SK-N-SH (cell line): ENCODE measurements at regions not wholly inside any gene's neighbourhood (a gene's known extent, or its start where the extent isn't known, plus 50 kb on each side); places are given as distances from the start of the nearest gene placed in this dataset.

ENCODE experiments used
- CTCF ChIA-PET: fragments of 300-600, 350-600 bp; formaldehyde crosslinking; extraction: SDS; loops from one replicate; lab custom pipeline; 2021; lab: Yijun Ruan, JAX
- POLR2A ChIA-PET: fragments of 350-600 bp; sonication (Branson Sonifier 250); formaldehyde crosslinking; extraction: SDS; loops from one replicate; lab custom pipeline; 2020; ENCODE audit warnings: antibody characterized with exemption, inconsistent platforms; lab: Yijun Ruan, JAX
- DNase-seq: peaks from one replicate; pipeline ENCODE4 v3.0.0; 2012
- H2AFZ ChIP-seq: fragments of 200-600 bp; sonication (generic); 2 replicates; pipeline ENCODE4 v1.8.1; 2016; ENCODE audit warnings: antibody characterized with exemption, mild to moderate bottlenecking, low read depth
- H3F3A ChIP-seq: fragments of 200-600 bp; sonication (generic); replicated peaks from 2 replicates; pipeline ENCODE3; 2016; ENCODE audit warnings: antibody characterized with exemption, mild to moderate bottlenecking; ENCODE audit not compliant: insufficient read depth
- H3K27ac ChIP-seq, 2 experiments: fragments of 200-500 bp in 1 of 2; fragments of 200-600 bp in 1 of 2; sonication (Bioruptor generic) in 1 of 2; sonication (generic), shearing (Covaris generic) in 1 of 2; 2 replicates each; pipeline versions ENCODE4 v1.5.1 to v1.6.1; 2014 to 2016; ENCODE audit warnings: low read depth in 2 of 2, inconsistent platforms in 1 of 2, low read length in 1 of 2, mild to moderate bottlenecking in 1 of 2, mixed read lengths in 1 of 2
- H3K27me3 ChIP-seq: fragments of 200-600 bp; sonication (generic), shearing (Covaris generic); 2 replicates; pipeline ENCODE4 v1.6.1; 2016; ENCODE audit warnings: mixed run types; ENCODE audit not compliant: insufficient read depth
- H3K36me3 ChIP-seq, 2 experiments: fragments of 200-500 bp in 1 of 2; fragments of 200-600 bp in 1 of 2; sonication (Bioruptor generic) in 1 of 2; sonication (generic) in 1 of 2; replicated peaks in 1 of 2; 2 replicates each; pipeline versions ENCODE3 to v1.5.1; 2014 to 2016; ENCODE audit warnings: low read length in 1 of 2, mild to moderate bottlenecking in 1 of 2; ENCODE audit not compliant: insufficient read depth in 2 of 2, control insufficient read depth in 1 of 2
- H3K4me1 ChIP-seq, 2 experiments: fragments of 200-500 bp in 1 of 2; fragments of 200-600 bp in 1 of 2; sonication (Bioruptor generic) in 1 of 2; sonication (generic), shearing (Covaris generic) in 1 of 2; 2 replicates each; pipeline versions ENCODE4 v1.5.1 to v1.6.1; 2014 to 2016; ENCODE audit warnings: low read depth in 1 of 2, low read length in 1 of 2, mixed run types in 1 of 2; ENCODE audit not compliant: insufficient read depth in 2 of 2, control insufficient read depth in 1 of 2
- H3K4me2 ChIP-seq: fragments of 200-600 bp; sonication (generic), shearing (Covaris generic); 2 replicates; pipeline ENCODE4 v1.6.1; 2017; ENCODE audit warnings: mixed run types
- H3K4me3 ChIP-seq, 2 experiments: fragments of 200-500 bp in 1 of 2; fragments of 200-600 bp in 1 of 2; sonication (Bioruptor generic) in 1 of 2; sonication (generic), shearing (Covaris generic) in 1 of 2; 2 replicates each; pipeline versions ENCODE4 v1.5.1 to v1.8.1; 2014 to 2016; ENCODE audit warnings: low read depth in 2 of 2, inconsistent platforms in 1 of 2, low read length in 1 of 2, mild to moderate bottlenecking in 1 of 2, mixed read lengths in 1 of 2, moderate library complexity in 1 of 2
- H3K79me2 ChIP-seq: fragments of 200-600 bp; sonication (generic); 2 replicates; pipeline ENCODE4 v1.8.1; 2017; ENCODE audit warnings: mild to moderate bottlenecking; ENCODE audit not compliant: insufficient read depth
- H3K9ac ChIP-seq: fragments of 200-600 bp; sonication (generic); 2 replicates; pipeline ENCODE4 v1.6.1; 2017; ENCODE audit warnings: mixed run types
- H3K9me2 ChIP-seq: fragments of 200-600 bp; sonication (generic); 2 replicates; pipeline ENCODE4 v1.6.1; 2017; ENCODE audit warnings: mixed run types
- H3K9me3 ChIP-seq: fragments of 200-600 bp; sonication (generic); 2 replicates; pipeline ENCODE4 v1.6.1; 2017; ENCODE audit warnings: mixed run types, mild to moderate bottlenecking, moderate library complexity
- H4K20me1 ChIP-seq: fragments of 200-600 bp; sonication (generic); 2 replicates; pipeline ENCODE4 v1.6.1; 2017; ENCODE audit warnings: mild to moderate bottlenecking, mixed run types; ENCODE audit not compliant: insufficient read depth
- ELF1 ChIP-seq: IDR thresholded peaks from 2 replicates; pipeline ENCODE4 v1.4.0; 2012
- EP300 ChIP-seq, 2 experiments: IDR thresholded peaks; 2 replicates each; pipeline versions ENCODE4 v1.4.0 to v1.6.1; 2012; ENCODE audit warnings: borderline replicate concordance in 1 of 2, low read depth in 1 of 2, low read length in 1 of 2
- EZH2phosphoT487 ChIP-seq: fragments of 200-600 bp; sonication (generic); IDR thresholded peaks from 2 replicates; pipeline ENCODE4 v1.6.1; 2017; ENCODE audit warnings: low read depth, mixed run types, mild to moderate bottlenecking, antibody characterized with exemption, moderate library complexity, borderline replicate concordance
- FOSL2 ChIP-seq: IDR thresholded peaks from 2 replicates; pipeline ENCODE4 v1.4.0; 2012; ENCODE audit warnings: low read depth, mild to moderate bottlenecking, moderate library complexity, borderline replicate concordance
- FOXJ3 ChIP-seq: sonication (generic); formaldehyde crosslinking; IDR thresholded peaks from 2 replicates; pipeline ENCODE4 v1.5.1; 2020; ENCODE audit warnings: mild to moderate bottlenecking, missing genetic modification reagents
- JUND ChIP-seq: IDR thresholded peaks from 2 replicates; pipeline ENCODE4 v1.4.0; 2012
- MXI1 ChIP-seq: IDR thresholded peaks from 2 replicates; pipeline ENCODE4 v1.6.1; 2012; ENCODE audit warnings: mild to moderate bottlenecking, low read depth, low read length, improper control_type of control experiment
- NFIC ChIP-seq: IDR thresholded peaks from 2 replicates; pipeline ENCODE4 v1.4.0; 2012; ENCODE audit warnings: borderline replicate concordance
- NRF1 ChIP-seq: IDR thresholded peaks from 2 replicates; pipeline ENCODE4 v1.6.1; 2012; ENCODE audit warnings: low read depth, mild to moderate bottlenecking, low read length
- RCOR1 ChIP-seq: fragments of 150-350 bp; IDR thresholded peaks from 2 replicates; pipeline ENCODE4 v1.6.1; 2017; ENCODE audit warnings: antibody characterized with exemption, low read length
- RFX5 ChIP-seq: IDR thresholded peaks from 2 replicates; pipeline ENCODE4 v1.6.1; 2012; ENCODE audit warnings: mild to moderate bottlenecking, improper control_type of control experiment, low read length
- SIN3A ChIP-seq: IDR thresholded peaks from 2 replicates; pipeline ENCODE4 v1.6.1; 2012; ENCODE audit warnings: low read depth, mild to moderate bottlenecking, low read length, moderate library complexity, borderline replicate concordance
- SMC3 ChIP-seq: IDR thresholded peaks from 2 replicates; pipeline ENCODE4 v1.6.1; 2012; ENCODE audit warnings: low read depth, low read length, improper control_type of control experiment
- TEAD4 ChIP-seq: IDR thresholded peaks from 2 replicates; pipeline ENCODE4 v1.4.0; 2012; ENCODE audit warnings: mild to moderate bottlenecking, borderline replicate concordance; ENCODE audit not compliant: insufficient read depth
- WGBS: methylation state at CpG from one replicate; pipeline ENCODE4 v1.1.6; 2017; ENCODE audit warnings: low lambda C conversion rate; 5-methylcytosine and 5-hydroxymethylcytosine counted together
- TF ChIP-seq, protein P1 (sequence below): IDR thresholded peaks from 2 replicates; pipeline ENCODE4 v1.4.0; 2012; ENCODE audit warnings: low read depth, borderline replicate concordance
- TF ChIP-seq, protein P2 (sequence below): IDR thresholded peaks from 2 replicates; pipeline ENCODE4 v1.4.0; 2012; ENCODE audit warnings: low read depth
- TF ChIP-seq, protein P3 (sequence below): IDR thresholded peaks from 2 replicates; pipeline ENCODE4 v1.6.1; 2012; ENCODE audit warnings: mild to moderate bottlenecking, low read depth, low read length, moderate library complexity
- TF ChIP-seq, protein P4 (sequence below): fragments of 200-600 bp; sonication (generic); IDR thresholded peaks from 2 replicates; pipeline ENCODE4 v1.6.1; 2017; ENCODE audit warnings: antibody characterized with exemption, mild to moderate bottlenecking, moderate library complexity

DNA sequence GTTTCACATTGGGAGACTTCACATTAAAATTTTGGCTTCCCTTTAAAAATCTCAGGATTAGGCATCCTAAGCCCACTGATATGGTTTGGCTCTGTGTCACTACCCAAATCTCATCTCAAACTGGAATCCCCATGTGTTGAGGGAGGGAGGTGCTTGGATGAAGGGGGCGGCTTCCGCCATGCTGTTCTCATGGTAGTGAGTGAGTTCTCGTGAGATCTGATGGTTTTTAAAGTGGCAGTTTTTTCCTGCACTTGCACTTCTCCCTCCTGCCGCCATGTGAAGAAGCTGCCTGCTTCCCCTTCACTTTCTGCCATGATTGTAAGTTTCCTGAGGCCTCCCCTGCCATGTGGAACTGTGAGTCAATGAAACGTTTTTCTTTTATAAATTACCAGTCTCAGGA is 65.7 kb upstream of the PLXNC1 start:
- H3K9me3 ChIP-seq, result no peaks in the 10 kb centered on the region
- no peak overlapping the region for H3K4me3 ChIP-seq
- CTCF ChIA-PET, result interaction anchor here (1.5 to 3.4 kb wide), 2 partner anchors 19 to 513 kb away, joined by 3 to 22 read pairs; no protein-coding TSS in a partner anchor
- no peaks in the 10 kb centered on the region for H4K20me1 ChIP-seq
- POLR2A ChIA-PET, result no interaction called here
- H3F3A ChIP-seq, result no peaks in the 10 kb centered on the region
- 77% methylated on average over 5 of the region's 5 CpGs for WGBS
- no peaks in the 10 kb centered on the region for H3K9me2 ChIP-seq
- no peak overlapping the region for H3K4me2 ChIP-seq
- no peak overlapping the region for H3K27ac ChIP-seq
- no peaks in the 10 kb centered on the region for H3K27me3 ChIP-seq
- no peaks in the 10 kb centered on the region for H3K36me3 ChIP-seq
- H3K9ac ChIP-seq, result no peak overlapping the region
- H2AFZ ChIP-seq, result no peak overlapping the region
- no peaks in the 10 kb centered on the region for H3K4me1 ChIP-seq
- no peaks in the 10 kb centered on the region for H3K79me2 ChIP-seq
- TF ChIP-seq, protein P1, sequence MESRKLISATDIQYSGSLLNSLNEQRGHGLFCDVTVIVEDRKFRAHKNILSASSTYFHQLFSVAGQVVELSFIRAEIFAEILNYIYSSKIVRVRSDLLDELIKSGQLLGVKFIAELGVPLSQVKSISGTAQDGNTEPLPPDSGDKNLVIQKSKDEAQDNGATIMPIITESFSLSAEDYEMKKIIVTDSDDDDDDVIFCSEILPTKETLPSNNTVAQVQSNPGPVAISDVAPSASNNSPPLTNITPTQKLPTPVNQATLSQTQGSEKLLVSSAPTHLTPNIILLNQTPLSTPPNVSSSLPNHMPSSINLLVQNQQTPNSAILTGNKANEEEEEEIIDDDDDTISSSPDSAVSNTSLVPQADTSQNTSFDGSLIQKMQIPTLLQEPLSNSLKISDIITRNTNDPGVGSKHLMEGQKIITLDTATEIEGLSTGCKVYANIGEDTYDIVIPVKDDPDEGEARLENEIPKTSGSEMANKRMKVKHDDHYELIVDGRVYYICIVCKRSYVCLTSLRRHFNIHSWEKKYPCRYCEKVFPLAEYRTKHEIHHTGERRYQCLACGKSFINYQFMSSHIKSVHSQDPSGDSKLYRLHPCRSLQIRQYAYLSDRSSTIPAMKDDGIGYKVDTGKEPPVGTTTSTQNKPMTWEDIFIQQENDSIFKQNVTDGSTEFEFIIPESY, result no peak
- TF ChIP-seq, all 33 proteins: peak for 0
- DNase-seq, result no peak

DNA sequence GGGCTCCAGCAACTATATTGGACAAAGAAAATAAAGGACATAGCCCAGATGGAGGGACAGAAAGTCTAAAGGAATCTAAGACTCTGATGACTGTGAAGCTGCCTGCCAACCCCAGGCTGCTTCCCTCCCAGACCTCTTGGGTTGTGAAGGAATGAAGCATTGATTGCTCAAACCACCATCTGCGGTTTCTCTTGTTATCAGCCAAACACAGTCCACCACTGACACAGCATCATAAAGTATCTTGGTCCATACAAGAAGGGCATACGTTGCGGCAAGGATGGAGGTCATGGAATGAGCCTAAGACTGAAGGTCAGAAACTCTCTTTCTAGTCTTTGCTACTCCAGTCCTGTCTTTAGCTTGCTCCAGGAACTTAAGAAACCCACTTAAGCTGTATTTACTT is 58.5 kb upstream of the PLXNC1 start:
- no peak for DNase-seq
- no peak for TF ChIP-seq SMC3
- no peak for TF ChIP-seq JUND
- TF ChIP-seq RFX5, result no peak
- TF ChIP-seq, protein P1, result no peak
- TF ChIP-seq, protein P2, sequence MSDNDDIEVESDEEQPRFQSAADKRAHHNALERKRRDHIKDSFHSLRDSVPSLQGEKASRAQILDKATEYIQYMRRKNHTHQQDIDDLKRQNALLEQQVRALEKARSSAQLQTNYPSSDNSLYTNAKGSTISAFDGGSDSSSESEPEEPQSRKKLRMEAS, result no peak
- no peak for TF ChIP-seq EZH2phosphoT487
- TF ChIP-seq FOXJ3, result no peak
- TF ChIP-seq NRF1, result no peak
- TF ChIP-seq, protein P3, sequence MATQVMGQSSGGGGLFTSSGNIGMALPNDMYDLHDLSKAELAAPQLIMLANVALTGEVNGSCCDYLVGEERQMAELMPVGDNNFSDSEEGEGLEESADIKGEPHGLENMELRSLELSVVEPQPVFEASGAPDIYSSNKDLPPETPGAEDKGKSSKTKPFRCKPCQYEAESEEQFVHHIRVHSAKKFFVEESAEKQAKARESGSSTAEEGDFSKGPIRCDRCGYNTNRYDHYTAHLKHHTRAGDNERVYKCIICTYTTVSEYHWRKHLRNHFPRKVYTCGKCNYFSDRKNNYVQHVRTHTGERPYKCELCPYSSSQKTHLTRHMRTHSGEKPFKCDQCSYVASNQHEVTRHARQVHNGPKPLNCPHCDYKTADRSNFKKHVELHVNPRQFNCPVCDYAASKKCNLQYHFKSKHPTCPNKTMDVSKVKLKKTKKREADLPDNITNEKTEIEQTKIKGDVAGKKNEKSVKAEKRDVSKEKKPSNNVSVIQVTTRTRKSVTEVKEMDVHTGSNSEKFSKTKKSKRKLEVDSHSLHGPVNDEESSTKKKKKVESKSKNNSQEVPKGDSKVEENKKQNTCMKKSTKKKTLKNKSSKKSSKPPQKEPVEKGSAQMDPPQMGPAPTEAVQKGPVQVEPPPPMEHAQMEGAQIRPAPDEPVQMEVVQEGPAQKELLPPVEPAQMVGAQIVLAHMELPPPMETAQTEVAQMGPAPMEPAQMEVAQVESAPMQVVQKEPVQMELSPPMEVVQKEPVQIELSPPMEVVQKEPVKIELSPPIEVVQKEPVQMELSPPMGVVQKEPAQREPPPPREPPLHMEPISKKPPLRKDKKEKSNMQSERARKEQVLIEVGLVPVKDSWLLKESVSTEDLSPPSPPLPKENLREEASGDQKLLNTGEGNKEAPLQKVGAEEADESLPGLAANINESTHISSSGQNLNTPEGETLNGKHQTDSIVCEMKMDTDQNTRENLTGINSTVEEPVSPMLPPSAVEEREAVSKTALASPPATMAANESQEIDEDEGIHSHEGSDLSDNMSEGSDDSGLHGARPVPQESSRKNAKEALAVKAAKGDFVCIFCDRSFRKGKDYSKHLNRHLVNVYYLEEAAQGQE, result no peak
- TF ChIP-seq ELF1, result no peak
- no peak for TF ChIP-seq SIN3A
- TF ChIP-seq, protein P4, sequence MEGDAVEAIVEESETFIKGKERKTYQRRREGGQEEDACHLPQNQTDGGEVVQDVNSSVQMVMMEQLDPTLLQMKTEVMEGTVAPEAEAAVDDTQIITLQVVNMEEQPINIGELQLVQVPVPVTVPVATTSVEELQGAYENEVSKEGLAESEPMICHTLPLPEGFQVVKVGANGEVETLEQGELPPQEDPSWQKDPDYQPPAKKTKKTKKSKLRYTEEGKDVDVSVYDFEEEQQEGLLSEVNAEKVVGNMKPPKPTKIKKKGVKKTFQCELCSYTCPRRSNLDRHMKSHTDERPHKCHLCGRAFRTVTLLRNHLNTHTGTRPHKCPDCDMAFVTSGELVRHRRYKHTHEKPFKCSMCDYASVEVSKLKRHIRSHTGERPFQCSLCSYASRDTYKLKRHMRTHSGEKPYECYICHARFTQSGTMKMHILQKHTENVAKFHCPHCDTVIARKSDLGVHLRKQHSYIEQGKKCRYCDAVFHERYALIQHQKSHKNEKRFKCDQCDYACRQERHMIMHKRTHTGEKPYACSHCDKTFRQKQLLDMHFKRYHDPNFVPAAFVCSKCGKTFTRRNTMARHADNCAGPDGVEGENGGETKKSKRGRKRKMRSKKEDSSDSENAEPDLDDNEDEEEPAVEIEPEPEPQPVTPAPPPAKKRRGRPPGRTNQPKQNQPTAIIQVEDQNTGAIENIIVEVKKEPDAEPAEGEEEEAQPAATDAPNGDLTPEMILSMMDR, result no peak
- TF ChIP-seq MXI1, result no peak
- no peak for TF ChIP-seq EP300 (IDR thresholded peaks at IDR 0.05; ENCODE audit: borderline replicate concordance in 1 of 2, low read depth in 1 of 2, low read length in 1 of 2)
- TF ChIP-seq NFIC, result no peak
- TF ChIP-seq RCOR1, result no peak
- TF ChIP-seq FOSL2, result no peak
- TF ChIP-seq TEAD4, result no peak

More for the DNA sequence above, 58.5 kb upstream of the PLXNC1 start:
- Histone ChIP-seq H4K20me1 (no peaks in the 10 kb centered on the region), H2AFZ (no peak overlapping the region), H3K4me3 (no peak overlapping the region), H3K4me2 (no peak overlapping the region), H3F3A (no peaks in the 10 kb centered on the region), H3K36me3 (no peaks in the 10 kb centered on the region), H3K9me2 (no peaks in the 10 kb centered on the region), H3K27me3 (no peaks in the 10 kb centered on the region), H3K27ac (no peak overlapping the region), H3K9ac (no peak overlapping the region), H3K79me2 (no peaks in the 10 kb centered on the region), H3K4me1 (peaks cover 0 to 9% of the 10 kb centered on the region in 2 experiments; a peak in 1 of 4 replicates), H3K9me3 (no peaks in the 10 kb centered on the region)
- ChIA-PET POLR2A (no interaction called here), CTCF (interaction anchor here (9.6 kb wide), 1 partner anchor 12 kb away, joined by 86 read pairs; no protein-coding TSS in a partner anchor)
- 48% methylated on average over 3 of the region's 3 CpGs for WGBS
